HepG2 (cell line): ENCODE measurements at regions not wholly inside any gene's neighbourhood (a gene's known extent, or its start where the extent isn't known, plus 50 kb on each side); places are given as distances from the start of the nearest gene placed in this dataset.

Source experiments
- ATAC-seq: fragments of 200-7000 bp; cut with Tn5 transposase; 3 replicates; pipeline ENCODE4 v1.9.1; 2020; ENCODE audit warnings: mild to moderate bottlenecking, moderate library complexity
- BruUV-seq: library from RNA; stranded (reverse); fragments of 400-500 nt; replicated peaks from 2 replicates; lab custom pipeline; 2021; lab: Mats Ljungman, UMichigan
- CTCF ChIA-PET: fragments of 300-600 bp; formaldehyde crosslinking; extraction: SDS; loops from one replicate; lab custom pipeline; 2021; ENCODE audit warnings: low total read pairs, inconsistent platforms, low intra/inter-chr PET ratio; lab: Yijun Ruan, JAX
- POLR2A ChIA-PET: fragments of 350-600 bp; sonication (Branson Sonifier 250); formaldehyde crosslinking; loops from one replicate; lab custom pipeline; 2020; ENCODE audit warnings: antibody characterized with exemption, inconsistent platforms; lab: Yijun Ruan, JAX
- DNase-seq: peaks from one replicate; pipeline ENCODE4 v3.0.0-alpha.2; 2015; ENCODE audit warnings: low spot score
- FAIRE-seq: peaks from 3 replicates; lab custom pipeline; 2011; peaks lifted over from hg19 to GRCh38; lab: Jason Lieb, UNC
- H2AFZ ChIP-seq: one replicate; pipeline ENCODE4 v1.6.1; 2011; ENCODE audit warnings: low read length, inconsistent platforms
- H3K27ac ChIP-seq: fragments of 300-600 bp; 3 replicates; pipeline ENCODE4 v1.8.0; 2011; ENCODE audit warnings: mixed run types, mild to moderate bottlenecking, mixed read lengths, low read length, inconsistent platforms; ENCODE audit not compliant: insufficient read depth; ENCODE audit errors: extremely low read length
- H3K27me3 ChIP-seq, 2 experiments: fragments of 200-600 bp in 1 of 2; 2 replicates in 1 of 2; 3 replicates in 1 of 2; pipeline versions ENCODE4 v1.6.0 to v1.8.0; 2011; ENCODE audit warnings: low read length in 2 of 2, mild to moderate bottlenecking in 2 of 2, moderate library complexity in 2 of 2, inconsistent platforms in 1 of 2; ENCODE audit not compliant: insufficient read depth in 2 of 2, control insufficient read depth in 1 of 2
- H3K36me3 ChIP-seq, 2 experiments: fragments of 200-600 bp in 1 of 2; replicated peaks in 1 of 2; 2 replicates in 1 of 2; 3 replicates in 1 of 2; pipeline versions ENCODE4 v1.5.1 to v1.8.0; 2011; ENCODE audit warnings: low read length in 2 of 2, inconsistent platforms in 1 of 2; ENCODE audit not compliant: insufficient read depth in 2 of 2, control insufficient read depth in 1 of 2
- H3K4me1 ChIP-seq: 2 replicates; pipeline ENCODE4 v1.5.1; 2012; ENCODE audit warnings: low read length, inconsistent platforms; ENCODE audit not compliant: insufficient read depth
- H3K4me2 ChIP-seq: 2 replicates; pipeline ENCODE4 v1.6.0; 2011; ENCODE audit warnings: low read depth, low read length, inconsistent platforms
- H3K4me3 ChIP-seq, 3 experiments: fragments of 200-600 bp in 1 of 3; sonication (generic), shearing (Covaris generic) in 1 of 3; replicated peaks in 1 of 3; 2 replicates each; pipeline ENCODE4 v1.5.1; 2011 to 2016; ENCODE audit warnings: low read length in 3 of 3, inconsistent platforms in 2 of 3, low read depth in 2 of 3, mild to moderate bottlenecking in 2 of 3, control low read depth in 1 of 3, mixed read lengths in 1 of 3; ENCODE audit not compliant: insufficient read depth in 1 of 3
- H3K79me2 ChIP-seq: one replicate; pipeline ENCODE4 v1.6.1; 2011; ENCODE audit warnings: low read length, inconsistent platforms; ENCODE audit not compliant: insufficient read depth
- H3K9ac ChIP-seq: 2 replicates; pipeline ENCODE4 v1.6.0; 2011; ENCODE audit warnings: mild to moderate bottlenecking, low read depth, low read length, inconsistent platforms; ENCODE audit not compliant: insufficient read depth
- H3K9me3 ChIP-seq: 2 replicates; pipeline ENCODE4 v1.5.1; 2012; ENCODE audit warnings: mild to moderate bottlenecking, low read length
- H4K20me1 ChIP-seq: 2 replicates; pipeline ENCODE4 v1.6.0; 2011; ENCODE audit warnings: inconsistent platforms, mild to moderate bottlenecking, low read length, moderate library complexity; ENCODE audit not compliant: insufficient read depth
- ATF1 ChIP-seq: IDR thresholded peaks from 2 replicates; pipeline ENCODE4 v1.6.1; 2016; ENCODE audit warnings: mild to moderate bottlenecking, control low read depth
- BORCS8-MEF2B ChIP-seq: sonication (generic); formaldehyde crosslinking; IDR thresholded peaks from 2 replicates; pipeline ENCODE4 v1.8.0; 2022; ENCODE audit warnings: mild to moderate bottlenecking, missing genetic modification reagents
- HDAC1 ChIP-seq: sonication (generic); formaldehyde crosslinking; IDR thresholded peaks from 2 replicates; pipeline ENCODE4 v1.5.1; 2020; ENCODE audit warnings: mild to moderate bottlenecking, missing genetic modification reagents
- RBAK ChIP-seq: sonication (generic); formaldehyde crosslinking; IDR thresholded peaks from 2 replicates; pipeline ENCODE4 v1.5.1; 2020; ENCODE audit warnings: mild to moderate bottlenecking, missing genetic modification reagents
- REPIN1 ChIP-seq: sonication (generic); formaldehyde crosslinking; IDR thresholded peaks from 2 replicates; pipeline ENCODE4 v1.8.0; 2022; ENCODE audit warnings: missing genetic modification reagents, low read depth, mild to moderate bottlenecking, borderline replicate concordance
- RFX3 ChIP-seq: IDR thresholded peaks from 2 replicates; pipeline ENCODE4 v1.6.1; 2016; ENCODE audit warnings: missing biosample characterization, missing genetic modification reagents
- RNF2 ChIP-seq: fragments of 450-650 bp; conservative IDR thresholded peaks from 2 replicates; pipeline ENCODE4 v1.6.1; 2016; ENCODE audit warnings: low read depth
- ZFP41 ChIP-seq: sonication (generic); formaldehyde crosslinking; IDR thresholded peaks from 2 replicates; pipeline ENCODE4 v1.4.0; 2020; ENCODE audit warnings: mild to moderate bottlenecking, missing genetic modification reagents, borderline replicate concordance
- ZNF33A ChIP-seq: sonication (generic); formaldehyde crosslinking; IDR thresholded peaks from 2 replicates; pipeline ENCODE4 v1.5.1; 2020; ENCODE audit warnings: missing genetic modification reagents, mild to moderate bottlenecking, moderate library complexity, borderline replicate concordance
- ZNF354B ChIP-seq: sonication (generic); formaldehyde crosslinking; IDR thresholded peaks from 2 replicates; pipeline ENCODE4 v1.8.0; 2022; ENCODE audit warnings: mild to moderate bottlenecking, missing genetic modification reagents
- ZNF556 ChIP-seq: sonication (generic); formaldehyde crosslinking; IDR thresholded peaks from 2 replicates; pipeline ENCODE4 v1.4.0; 2020; ENCODE audit warnings: mild to moderate bottlenecking, missing genetic modification reagents, borderline replicate concordance
- WGBS: methylation state at CpG from one replicate; pipeline ENCODE4 v1.1.6; 2017; ENCODE audit warnings: low lambda C conversion rate; 5-methylcytosine and 5-hydroxymethylcytosine counted together
- in situ Hi-C: cut with HindIII; loops from 2 replicates; pipeline ENCODE4 v1.10.0; 2017; ENCODE audit warnings: low pct_unique_long_range_greater_than_20kb; ENCODE audit not compliant: extremely low pct_ligation_motif_present
- intact Hi-C: fragments of 100-400 bp; cut with micrococcal nuclease; formaldehyde crosslinking; loops from one replicate; pipeline ENCODE4 v1.10.0; 2022; ENCODE audit not compliant: unreplicated experiment
- TF ChIP-seq, protein P1 (sequence below): sonication (generic); formaldehyde crosslinking; IDR thresholded peaks from 2 replicates; pipeline ENCODE4 v1.8.0; 2022; ENCODE audit warnings: low read depth, missing genetic modification reagents
- TF ChIP-seq, protein P2 (sequence below): sonication (generic); formaldehyde crosslinking; IDR thresholded peaks from 2 replicates; pipeline ENCODE4 v1.5.0; 2020; ENCODE audit warnings: missing genetic modification reagents, mild to moderate bottlenecking, borderline replicate concordance
- TF ChIP-seq, protein P3 (sequence below): fragments of 450-650 bp; IDR thresholded peaks from 2 replicates; pipeline ENCODE4 v1.6.1; 2016
- TF ChIP-seq, protein P4 (sequence below): IDR thresholded peaks from 2 replicates; pipeline ENCODE4 v1.6.1; 2018; ENCODE audit warnings: missing genetic modification reagents
- TF ChIP-seq, protein P5 (sequence below): sonication (generic); formaldehyde crosslinking; IDR thresholded peaks from 2 replicates; pipeline ENCODE4 v1.4.0; 2020; ENCODE audit warnings: missing genetic modification reagents
- TF ChIP-seq, protein P6 (sequence below): sonication (generic); formaldehyde crosslinking; IDR thresholded peaks from 2 replicates; pipeline ENCODE4 v1.5.0; 2020; ENCODE audit warnings: missing genetic modification reagents, mild to moderate bottlenecking, borderline replicate concordance

DNA sequence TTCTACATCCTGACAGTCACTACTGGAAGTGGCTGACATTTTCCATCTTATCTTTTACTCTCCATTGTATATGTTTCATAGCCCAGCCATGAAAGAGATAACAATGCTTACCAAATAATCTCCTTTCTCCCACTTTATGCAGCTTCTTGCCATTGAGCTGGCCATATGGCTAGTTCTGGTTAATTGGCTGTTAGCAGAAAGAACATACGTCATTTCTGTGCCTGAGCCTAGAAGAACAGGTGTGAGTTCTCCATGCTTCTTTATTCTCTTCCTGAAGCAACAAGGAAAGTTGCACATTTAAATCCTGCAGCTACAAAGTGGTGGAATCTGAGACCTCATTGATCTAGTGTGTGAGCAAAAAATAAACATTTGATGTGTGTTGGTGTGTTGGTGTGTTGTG is 82.0 kb upstream of the FSHR start (continued):
- TF ChIP-seq ZNF33A (CRISPR knock-in tag) (no peak), RBAK (CRISPR knock-in tag) (no peak)

DNA sequence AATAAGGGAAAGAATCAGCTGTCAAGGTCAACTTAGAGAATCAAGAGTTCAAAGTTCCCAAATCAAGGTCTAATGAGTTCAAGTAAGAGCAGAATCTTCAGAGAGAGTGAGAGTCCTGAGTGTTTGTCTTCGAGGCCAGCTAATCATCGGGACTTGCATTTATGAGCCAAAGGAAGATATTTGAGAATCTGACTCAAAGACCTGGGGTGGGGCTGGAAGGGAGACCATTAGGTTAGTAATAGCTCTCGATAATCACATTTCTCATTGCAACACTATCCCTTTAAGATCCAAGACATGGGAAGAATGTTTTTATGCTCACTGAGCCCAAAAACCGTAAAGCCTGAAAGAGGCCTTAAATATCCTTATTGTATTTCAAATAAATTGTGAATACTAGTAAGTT is 72.0 kb upstream of the FSHR start:
- Histone ChIP-seq H3K36me3 (no peaks in the 10 kb centered on the region), H3K9ac (no peak overlapping the region), H3K27ac (no peak overlapping the region), H3K79me2 (no peaks in the 10 kb centered on the region), H3K4me3 (no peak overlapping the region), H3K4me2 (no peak overlapping the region), H2AFZ (no peak overlapping the region), H3K9me3 (no peaks in the 10 kb centered on the region), H4K20me1 (no peaks in the 10 kb centered on the region), H3K4me1 (no peaks in the 10 kb centered on the region), H3K27me3 (no peaks in the 10 kb centered on the region)
- intact Hi-C loops: loop anchor here (1.0 kb wide), 1 partner anchor 35 kb away; no protein-coding TSS in a partner anchor
- ChIA-PET CTCF (no interaction called here), POLR2A (no interaction called here)
- ATAC-seq: no peak
- no TSS peak for BruUV-seq
- WGBS: 7% methylated on average over 4 of the region's 4 CpGs
- no peak for DNase-seq
- in situ Hi-C loops: no loop called here
- FAIRE-seq: no peak
- TF ChIP-seq, protein P1, sequence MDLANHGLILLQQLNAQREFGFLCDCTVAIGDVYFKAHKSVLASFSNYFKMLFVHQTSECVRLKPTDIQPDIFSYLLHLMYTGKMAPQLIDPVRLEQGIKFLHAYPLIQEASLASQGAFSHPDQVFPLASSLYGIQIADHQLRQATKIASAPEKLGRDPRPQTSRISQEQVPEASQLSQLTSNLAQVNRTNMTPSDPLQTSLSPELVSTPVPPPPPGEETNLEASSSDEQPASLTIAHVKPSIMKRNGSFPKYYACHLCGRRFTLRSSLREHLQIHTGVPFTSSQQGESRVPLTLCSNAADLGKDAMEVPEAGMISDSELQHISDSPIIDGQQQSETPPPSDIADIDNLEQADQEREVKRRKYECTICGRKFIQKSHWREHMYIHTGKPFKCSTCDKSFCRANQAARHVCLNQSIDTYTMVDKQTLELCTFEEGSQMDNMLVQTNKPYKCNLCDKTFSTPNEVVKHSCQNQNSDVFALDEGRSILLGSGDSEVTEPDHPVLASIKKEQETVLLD (CRISPR knock-in tag): no peak
- TF ChIP-seq ZFP41 (CRISPR knock-in tag) (no peak), ATF1 (CRISPR knock-in tag) (no peak), ZNF556 (CRISPR knock-in tag) (no peak), RFX3 (CRISPR knock-in tag) (no peak), HDAC1 (CRISPR knock-in tag) (no peak), ZNF354B (CRISPR knock-in tag) (no peak), RNF2 (no peak), REPIN1 (CRISPR knock-in tag) (no peak), BORCS8-MEF2B (CRISPR knock-in tag) (no peak)
- TF ChIP-seq, protein P2, sequence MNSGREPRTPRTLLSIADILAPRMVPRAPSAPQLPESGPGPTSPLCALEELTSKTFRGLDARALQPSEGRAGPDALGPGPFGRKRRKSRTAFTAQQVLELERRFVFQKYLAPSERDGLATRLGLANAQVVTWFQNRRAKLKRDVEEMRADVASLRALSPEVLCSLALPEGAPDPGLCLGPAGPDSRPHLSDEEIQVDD (CRISPR knock-in tag): no peak
- TF ChIP-seq, protein P3, sequence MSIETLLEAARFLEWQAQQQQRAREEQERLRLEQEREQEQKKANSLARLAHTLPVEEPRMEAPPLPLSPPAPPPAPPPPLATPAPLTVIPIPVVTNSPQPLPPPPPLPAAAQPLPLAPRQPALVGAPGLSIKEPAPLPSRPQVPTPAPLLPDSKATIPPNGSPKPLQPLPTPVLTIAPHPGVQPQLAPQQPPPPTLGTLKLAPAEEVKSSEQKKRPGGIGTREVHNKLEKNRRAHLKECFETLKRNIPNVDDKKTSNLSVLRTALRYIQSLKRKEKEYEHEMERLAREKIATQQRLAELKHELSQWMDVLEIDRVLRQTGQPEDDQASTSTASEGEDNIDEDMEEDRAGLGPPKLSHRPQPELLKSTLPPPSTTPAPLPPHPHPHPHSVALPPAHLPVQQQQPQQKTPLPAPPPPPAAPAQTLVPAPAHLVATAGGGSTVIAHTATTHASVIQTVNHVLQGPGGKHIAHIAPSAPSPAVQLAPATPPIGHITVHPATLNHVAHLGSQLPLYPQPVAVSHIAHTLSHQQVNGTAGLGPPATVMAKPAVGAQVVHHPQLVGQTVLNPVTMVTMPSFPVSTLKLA: no peak
- TF ChIP-seq, protein P4, sequence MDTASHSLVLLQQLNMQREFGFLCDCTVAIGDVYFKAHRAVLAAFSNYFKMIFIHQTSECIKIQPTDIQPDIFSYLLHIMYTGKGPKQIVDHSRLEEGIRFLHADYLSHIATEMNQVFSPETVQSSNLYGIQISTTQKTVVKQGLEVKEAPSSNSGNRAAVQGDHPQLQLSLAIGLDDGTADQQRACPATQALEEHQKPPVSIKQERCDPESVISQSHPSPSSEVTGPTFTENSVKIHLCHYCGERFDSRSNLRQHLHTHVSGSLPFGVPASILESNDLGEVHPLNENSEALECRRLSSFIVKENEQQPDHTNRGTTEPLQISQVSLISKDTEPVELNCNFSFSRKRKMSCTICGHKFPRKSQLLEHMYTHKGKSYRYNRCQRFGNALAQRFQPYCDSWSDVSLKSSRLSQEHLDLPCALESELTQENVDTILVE (CRISPR knock-in tag): no peak
- TF ChIP-seq, protein P5, sequence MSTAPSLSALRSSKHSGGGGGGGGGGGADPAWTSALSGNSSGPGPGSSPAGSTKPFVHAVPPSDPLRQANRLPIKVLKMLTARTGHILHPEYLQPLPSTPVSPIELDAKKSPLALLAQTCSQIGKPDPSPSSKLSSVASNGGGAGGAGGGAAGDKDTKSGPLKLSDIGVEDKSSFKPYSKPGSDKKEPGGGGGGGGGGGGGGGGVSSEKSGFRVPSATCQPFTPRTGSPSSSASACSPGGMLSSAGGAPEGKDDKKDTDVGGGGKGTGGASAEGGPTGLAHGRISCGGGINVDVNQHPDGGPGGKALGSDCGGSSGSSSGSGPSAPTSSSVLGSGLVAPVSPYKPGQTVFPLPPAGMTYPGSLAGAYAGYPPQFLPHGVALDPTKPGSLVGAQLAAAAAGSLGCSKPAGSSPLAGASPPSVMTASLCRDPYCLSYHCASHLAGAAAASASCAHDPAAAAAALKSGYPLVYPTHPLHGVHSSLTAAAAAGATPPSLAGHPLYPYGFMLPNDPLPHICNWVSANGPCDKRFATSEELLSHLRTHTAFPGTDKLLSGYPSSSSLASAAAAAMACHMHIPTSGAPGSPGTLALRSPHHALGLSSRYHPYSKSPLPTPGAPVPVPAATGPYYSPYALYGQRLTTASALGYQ (CRISPR knock-in tag): no peak
- TF ChIP-seq, protein P6, sequence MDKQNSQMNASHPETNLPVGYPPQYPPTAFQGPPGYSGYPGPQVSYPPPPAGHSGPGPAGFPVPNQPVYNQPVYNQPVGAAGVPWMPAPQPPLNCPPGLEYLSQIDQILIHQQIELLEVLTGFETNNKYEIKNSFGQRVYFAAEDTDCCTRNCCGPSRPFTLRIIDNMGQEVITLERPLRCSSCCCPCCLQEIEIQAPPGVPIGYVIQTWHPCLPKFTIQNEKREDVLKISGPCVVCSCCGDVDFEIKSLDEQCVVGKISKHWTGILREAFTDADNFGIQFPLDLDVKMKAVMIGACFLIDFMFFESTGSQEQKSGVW: no peak
